HCT116 (cell line): ENCODE measurements at regions not wholly inside any gene's neighbourhood (a gene's known extent, or its start where the extent isn't known, plus 50 kb on each side); places are given as distances from the start of the nearest gene placed in this dataset.

Source experiments
- ATAC-seq: fragments of 200-7000 bp; cut with Tn5 transposase; 2 replicates; pipeline ENCODE4 v1.9.1; 2020; ENCODE audit warnings: mild to moderate bottlenecking, moderate library complexity
- BruUV-seq: library from RNA; stranded (reverse); fragments of 400-500 nt; replicated peaks from 2 replicates; lab custom pipeline; 2021; lab: Mats Ljungman, UMichigan
- CTCF ChIA-PET: fragments of 300-600 bp; sonication (Branson Sonifier 250); formaldehyde crosslinking; loops from one replicate; lab custom pipeline; 2021; ENCODE audit warnings: antibody characterized with exemption; lab: Charles Lee
- POLR2A ChIA-PET: fragments of 300-600, 350-600 bp; sonication (Branson Sonifier 250); formaldehyde crosslinking; loops from one replicate; lab custom pipeline; 2021; ENCODE audit warnings: antibody characterized with exemption; lab: Charles Lee
- RAD21 ChIA-PET, 2 experiments: fragments of 300-600 bp; sonication (Branson Sonifier 250); formaldehyde crosslinking; loops; one replicate each; lab custom pipeline; 2023; ENCODE audit warnings: low total read pairs in 2 of 2; ENCODE audit not compliant: uncharacterized antibody in 2 of 2, unreplicated experiment in 2 of 2, low non-redundant PET in 1 of 2; lab: Charles Lee
- DNase-seq: peaks from one replicate; pipeline ENCODE4 v3.0.0-alpha.2; 2010; ENCODE audit warnings: low read depth, low spot score
- H2AFZ ChIP-seq: fragments of 200-600 bp; shearing (Covaris generic), sonication (generic); 2 replicates; pipeline ENCODE4 v1.6.1; 2017; ENCODE audit warnings: low read depth, mixed run types, mixed read lengths, antibody characterized with exemption, low read length; ENCODE audit not compliant: poor library complexity, severe bottlenecking
- H3K27ac ChIP-seq: 2 replicates; pipeline ENCODE4 v1.5.1; 2012; ENCODE audit warnings: low read depth, low read length
- H3K27me3 ChIP-seq: fragments of 200-600 bp; sonication (generic); 2 replicates; pipeline ENCODE4 v1.6.1; 2016; ENCODE audit warnings: mixed run types, low read length, mixed read lengths; ENCODE audit not compliant: insufficient read depth
- H3K36me3 ChIP-seq, 2 experiments: fragments of 200-500 bp in 1 of 2; fragments of 200-600 bp in 1 of 2; sonication (Bioruptor generic) in 1 of 2; sonication (generic) in 1 of 2; 2 replicates each; pipeline versions ENCODE4 v1.5.1 to v1.6.1; 2014 to 2016; ENCODE audit warnings: low read length in 2 of 2, inconsistent platforms in 1 of 2, mixed read lengths in 1 of 2, mixed run types in 1 of 2; ENCODE audit not compliant: insufficient read depth in 2 of 2, control insufficient read depth in 1 of 2
- H3K4me1 ChIP-seq, 2 experiments: fragments of 200-600 bp in 1 of 2; sonication (generic) in 1 of 2; 2 replicates each; pipeline versions ENCODE4 v1.5.1 to v1.6.1; 2012 to 2017; ENCODE audit warnings: low read length in 2 of 2, inconsistent platforms in 1 of 2, mild to moderate bottlenecking in 1 of 2, mixed read lengths in 1 of 2, mixed run types in 1 of 2, moderate library complexity in 1 of 2; ENCODE audit not compliant: insufficient read depth in 2 of 2, control insufficient read depth in 1 of 2
- H3K4me2 ChIP-seq: fragments of 200-600 bp; sonication (generic); 2 replicates; pipeline ENCODE4 v1.6.1; 2017; ENCODE audit warnings: mixed run types, low read length, mixed read lengths
- H3K4me3 ChIP-seq, 2 experiments: fragments of 200-600 bp in 1 of 2; sonication (generic) in 1 of 2; replicated peaks in 1 of 2; 2 replicates each; pipeline ENCODE4 v1.5.1; 2011 to 2016; ENCODE audit warnings: low read length in 2 of 2, control low read depth in 1 of 2, low read depth in 1 of 2, mild to moderate bottlenecking in 1 of 2, mixed read lengths in 1 of 2, mixed run types in 1 of 2
- H3K79me2 ChIP-seq: fragments of 200-600 bp; sonication (generic); 2 replicates; pipeline ENCODE4 v1.6.1; 2017; ENCODE audit warnings: mild to moderate bottlenecking, mixed run types, low read length, moderate library complexity, mixed read lengths; ENCODE audit not compliant: insufficient read depth
- H3K9ac ChIP-seq: fragments of 200-600 bp; sonication (generic); 2 replicates; pipeline ENCODE4 v1.6.1; 2016; ENCODE audit warnings: low read length, mixed read lengths
- H3K9me2 ChIP-seq: fragments of 200-600 bp; sonication (generic), shearing (Covaris generic); 2 replicates; pipeline ENCODE4 v1.6.1; 2017; ENCODE audit warnings: mixed run types, mild to moderate bottlenecking, moderate library complexity; ENCODE audit not compliant: insufficient read depth
- H3K9me3 ChIP-seq, 2 experiments: fragments of 200-500 bp in 1 of 2; fragments of 200-600 bp in 1 of 2; sonication (Bioruptor generic) in 1 of 2; sonication (generic) in 1 of 2; 2 replicates each; pipeline ENCODE4 v1.6.1; 2014 to 2017; ENCODE audit warnings: low read length in 2 of 2, mixed read lengths in 2 of 2, inconsistent platforms in 1 of 2, low read depth in 1 of 2, mild to moderate bottlenecking in 1 of 2, mixed run types in 1 of 2, moderate library complexity in 1 of 2; ENCODE audit not compliant: control insufficient read depth in 1 of 2, insufficient read depth in 1 of 2
- H4K20me1 ChIP-seq: fragments of 200-600 bp; sonication (generic), shearing (Covaris generic); 2 replicates; pipeline ENCODE4 v1.6.1; 2017; ENCODE audit warnings: mixed run types, mild to moderate bottlenecking, moderate library complexity; ENCODE audit not compliant: insufficient read depth
- EGR1 ChIP-seq: IDR thresholded peaks from 2 replicates; pipeline ENCODE4 v1.6.1; 2012; ENCODE audit warnings: low read depth
- ELF1 ChIP-seq: IDR thresholded peaks from 2 replicates; pipeline ENCODE4 v1.6.1; 2012; ENCODE audit warnings: low read depth, borderline replicate concordance
- EZH2 ChIP-seq: fragments of 200-600 bp; sonication (generic); IDR thresholded peaks from 2 replicates; pipeline ENCODE4 v1.6.1; 2017; ENCODE audit warnings: antibody characterized with exemption, mixed run types
- EZH2phosphoT487 ChIP-seq: fragments of 200-600 bp; IDR thresholded peaks from 2 replicates; pipeline ENCODE4 v1.6.1; 2018; ENCODE audit warnings: antibody characterized with exemption, borderline replicate concordance
- FOSL1 ChIP-seq: IDR thresholded peaks from 2 replicates; pipeline ENCODE4 v1.6.1; 2012; ENCODE audit warnings: low read depth
- POLR2AphosphoS5 ChIP-seq: IDR thresholded peaks from 2 replicates; pipeline ENCODE4 v1.6.1; 2011; ENCODE audit warnings: mild to moderate bottlenecking, low read depth, low read length, moderate library complexity
- SIN3A ChIP-seq: IDR thresholded peaks from 2 replicates; pipeline ENCODE4 v1.6.1; 2012; ENCODE audit warnings: low read depth
- SP1 ChIP-seq: IDR thresholded peaks from 2 replicates; pipeline ENCODE4 v1.6.1; 2012; ENCODE audit warnings: low read depth
- YY1 ChIP-seq: IDR thresholded peaks from 2 replicates; pipeline ENCODE4 v1.6.1; 2011; ENCODE audit warnings: low read length, low read depth, moderate library complexity, mild to moderate bottlenecking; ENCODE audit not compliant: insufficient replicate concordance; ENCODE audit errors: extremely low read depth
- ZFX ChIP-seq: fragments of 450-650 bp; IDR thresholded peaks from 2 replicates; pipeline ENCODE4 v1.6.1; 2017
- ZNF274 ChIP-seq: fragments of 200-500 bp; sonication (Bioruptor generic); IDR thresholded peaks from 2 replicates; pipeline ENCODE4 v1.6.1; 2014; ENCODE audit warnings: mild to moderate bottlenecking, low read depth, low read length, inconsistent platforms
- intact Hi-C: fragments of 100-400 bp; cut with micrococcal nuclease; formaldehyde crosslinking; loops from 2 replicates; pipeline ENCODE4 v1.10.0; 2022
- TF ChIP-seq, protein P1 (sequence below), 3 experiments: fragments of 200-600 bp in 1 of 3; sonication (generic) in 1 of 3; IDR thresholded peaks in 2 of 3; conservative IDR thresholded peaks in 1 of 3; 2 replicates each; pipeline ENCODE4 v1.5.1; 2012 to 2017; ENCODE audit warnings: low read depth in 2 of 3, low read length in 2 of 3, antibody characterized with exemption in 1 of 3, borderline replicate concordance in 1 of 3, control low read depth in 1 of 3, mild to moderate bottlenecking in 1 of 3, mixed read lengths in 1 of 3, mixed run types in 1 of 3, moderate library complexity in 1 of 3; ENCODE audit not compliant: insufficient read depth in 1 of 3
- TF ChIP-seq, protein P2 (sequence below): IDR thresholded peaks from 2 replicates; pipeline ENCODE4 v1.6.1; 2012
- TF ChIP-seq, protein P3 (sequence below): IDR thresholded peaks from 2 replicates; pipeline ENCODE4 v1.6.1; 2012
- TF ChIP-seq, protein P4 (sequence below): IDR thresholded peaks from 2 replicates; pipeline ENCODE4 v1.6.1; 2011; ENCODE audit warnings: mild to moderate bottlenecking, low read length, moderate library complexity; ENCODE audit not compliant: insufficient replicate concordance; ENCODE audit errors: extremely low read depth

DNA sequence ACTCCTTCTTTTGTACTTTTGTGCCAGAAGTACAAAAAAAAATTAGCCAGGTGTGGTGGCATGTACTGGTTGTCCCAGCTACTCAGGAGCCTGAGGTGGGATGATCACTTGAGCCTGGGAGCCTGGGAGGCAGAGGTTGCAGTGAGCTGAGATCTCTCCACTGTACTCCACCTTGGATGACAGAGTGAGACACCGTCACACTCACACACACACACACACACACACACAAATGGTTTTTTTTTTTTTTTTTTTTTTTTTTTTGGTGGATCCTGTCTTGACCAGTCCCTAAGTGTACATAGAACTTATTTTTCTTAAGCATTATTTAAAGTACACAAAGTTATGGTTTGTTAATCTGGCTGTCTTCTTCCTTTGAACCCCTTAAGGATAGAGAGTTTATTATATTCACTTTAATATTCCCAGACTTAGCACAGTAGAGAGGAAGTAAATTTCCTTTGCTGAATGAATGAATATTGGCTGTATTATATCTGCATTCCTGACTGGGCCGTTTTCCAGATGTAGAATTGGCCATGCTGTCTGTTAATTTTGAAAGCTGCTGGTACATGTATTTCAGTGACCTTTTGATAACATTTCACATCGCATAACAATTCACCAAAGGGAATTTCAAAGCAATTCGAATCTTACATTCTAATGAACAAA, 429.0 kb upstream of the ZNF608 start:
- Histone ChIP-seq H3K9me3 (no peaks in the 10 kb centered on the region), H3K27me3 (no peaks in the 10 kb centered on the region), H3K27ac (no peak overlapping the region), H3K36me3 (no peaks in the 10 kb centered on the region), H3K4me1 (no peaks in the 10 kb centered on the region), H3K4me3 (no peak overlapping the region), H3K9me2 (no peaks in the 10 kb centered on the region), H3K9ac (no peak overlapping the region), H3K4me2 (no peak overlapping the region), H4K20me1 (no peaks in the 10 kb centered on the region), H2AFZ (no peak overlapping the region), H3K79me2 (no peaks in the 10 kb centered on the region)
- ChIA-PET CTCF (no interaction called here), POLR2A (no interaction called here), RAD21 (interaction anchor here in 1 of 2 experiments (0.7 kb wide), 1 partner anchor 39 kb away, joined by 5 read pairs; no protein-coding TSS in a partner anchor)
- BruUV-seq: no TSS peak
- no peak for TF ChIP-seq POLR2AphosphoS5
- no peak for TF ChIP-seq SP1
- no peak for TF ChIP-seq EGR1
- TF ChIP-seq, protein P1, sequence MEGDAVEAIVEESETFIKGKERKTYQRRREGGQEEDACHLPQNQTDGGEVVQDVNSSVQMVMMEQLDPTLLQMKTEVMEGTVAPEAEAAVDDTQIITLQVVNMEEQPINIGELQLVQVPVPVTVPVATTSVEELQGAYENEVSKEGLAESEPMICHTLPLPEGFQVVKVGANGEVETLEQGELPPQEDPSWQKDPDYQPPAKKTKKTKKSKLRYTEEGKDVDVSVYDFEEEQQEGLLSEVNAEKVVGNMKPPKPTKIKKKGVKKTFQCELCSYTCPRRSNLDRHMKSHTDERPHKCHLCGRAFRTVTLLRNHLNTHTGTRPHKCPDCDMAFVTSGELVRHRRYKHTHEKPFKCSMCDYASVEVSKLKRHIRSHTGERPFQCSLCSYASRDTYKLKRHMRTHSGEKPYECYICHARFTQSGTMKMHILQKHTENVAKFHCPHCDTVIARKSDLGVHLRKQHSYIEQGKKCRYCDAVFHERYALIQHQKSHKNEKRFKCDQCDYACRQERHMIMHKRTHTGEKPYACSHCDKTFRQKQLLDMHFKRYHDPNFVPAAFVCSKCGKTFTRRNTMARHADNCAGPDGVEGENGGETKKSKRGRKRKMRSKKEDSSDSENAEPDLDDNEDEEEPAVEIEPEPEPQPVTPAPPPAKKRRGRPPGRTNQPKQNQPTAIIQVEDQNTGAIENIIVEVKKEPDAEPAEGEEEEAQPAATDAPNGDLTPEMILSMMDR (IDR thresholded peaks at IDR 0.05 in 2 of 3, conservative IDR thresholded peaks at IDR 0.05 in 1 of 3; ENCODE audit: borderline replicate concordance in 1 of 3, insufficient read depth in 1 of 3, low read depth in 2 of 3, low read length in 2 of 3): no peak
- no peak for TF ChIP-seq EZH2phosphoT487
- no peak for TF ChIP-seq ELF1
- TF ChIP-seq, protein P2, sequence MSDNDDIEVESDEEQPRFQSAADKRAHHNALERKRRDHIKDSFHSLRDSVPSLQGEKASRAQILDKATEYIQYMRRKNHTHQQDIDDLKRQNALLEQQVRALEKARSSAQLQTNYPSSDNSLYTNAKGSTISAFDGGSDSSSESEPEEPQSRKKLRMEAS: no peak
- TF ChIP-seq EZH2: no peak
- no peak for TF ChIP-seq SIN3A
- no peak for TF ChIP-seq ZNF274
- TF ChIP-seq, protein P3, sequence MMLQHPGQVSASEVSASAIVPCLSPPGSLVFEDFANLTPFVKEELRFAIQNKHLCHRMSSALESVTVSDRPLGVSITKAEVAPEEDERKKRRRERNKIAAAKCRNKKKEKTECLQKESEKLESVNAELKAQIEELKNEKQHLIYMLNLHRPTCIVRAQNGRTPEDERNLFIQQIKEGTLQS: no peak
- TF ChIP-seq FOSL1: no peak
- TF ChIP-seq ZFX: no peak
- no peak for TF ChIP-seq YY1
- TF ChIP-seq, protein P4, sequence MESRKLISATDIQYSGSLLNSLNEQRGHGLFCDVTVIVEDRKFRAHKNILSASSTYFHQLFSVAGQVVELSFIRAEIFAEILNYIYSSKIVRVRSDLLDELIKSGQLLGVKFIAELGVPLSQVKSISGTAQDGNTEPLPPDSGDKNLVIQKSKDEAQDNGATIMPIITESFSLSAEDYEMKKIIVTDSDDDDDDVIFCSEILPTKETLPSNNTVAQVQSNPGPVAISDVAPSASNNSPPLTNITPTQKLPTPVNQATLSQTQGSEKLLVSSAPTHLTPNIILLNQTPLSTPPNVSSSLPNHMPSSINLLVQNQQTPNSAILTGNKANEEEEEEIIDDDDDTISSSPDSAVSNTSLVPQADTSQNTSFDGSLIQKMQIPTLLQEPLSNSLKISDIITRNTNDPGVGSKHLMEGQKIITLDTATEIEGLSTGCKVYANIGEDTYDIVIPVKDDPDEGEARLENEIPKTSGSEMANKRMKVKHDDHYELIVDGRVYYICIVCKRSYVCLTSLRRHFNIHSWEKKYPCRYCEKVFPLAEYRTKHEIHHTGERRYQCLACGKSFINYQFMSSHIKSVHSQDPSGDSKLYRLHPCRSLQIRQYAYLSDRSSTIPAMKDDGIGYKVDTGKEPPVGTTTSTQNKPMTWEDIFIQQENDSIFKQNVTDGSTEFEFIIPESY: no peak
- ATAC-seq: no peak
- intact Hi-C loops: no loop called here
- no peak for DNase-seq
